ENCODE measurements at regions not wholly inside any gene's neighbourhood (a gene's known extent, or its start where the extent isn't known, plus 50 kb on each side); places are given as distances from the start of the nearest gene placed in this dataset.
A peak's percentile ranks its signal among the peaks of the same experiment; 100 is the strongest.

- no peak for TF ChIP-seq POLR2A (IDR thresholded peaks at IDR 0.05)
- TF ChIP-seq, protein P1, sequence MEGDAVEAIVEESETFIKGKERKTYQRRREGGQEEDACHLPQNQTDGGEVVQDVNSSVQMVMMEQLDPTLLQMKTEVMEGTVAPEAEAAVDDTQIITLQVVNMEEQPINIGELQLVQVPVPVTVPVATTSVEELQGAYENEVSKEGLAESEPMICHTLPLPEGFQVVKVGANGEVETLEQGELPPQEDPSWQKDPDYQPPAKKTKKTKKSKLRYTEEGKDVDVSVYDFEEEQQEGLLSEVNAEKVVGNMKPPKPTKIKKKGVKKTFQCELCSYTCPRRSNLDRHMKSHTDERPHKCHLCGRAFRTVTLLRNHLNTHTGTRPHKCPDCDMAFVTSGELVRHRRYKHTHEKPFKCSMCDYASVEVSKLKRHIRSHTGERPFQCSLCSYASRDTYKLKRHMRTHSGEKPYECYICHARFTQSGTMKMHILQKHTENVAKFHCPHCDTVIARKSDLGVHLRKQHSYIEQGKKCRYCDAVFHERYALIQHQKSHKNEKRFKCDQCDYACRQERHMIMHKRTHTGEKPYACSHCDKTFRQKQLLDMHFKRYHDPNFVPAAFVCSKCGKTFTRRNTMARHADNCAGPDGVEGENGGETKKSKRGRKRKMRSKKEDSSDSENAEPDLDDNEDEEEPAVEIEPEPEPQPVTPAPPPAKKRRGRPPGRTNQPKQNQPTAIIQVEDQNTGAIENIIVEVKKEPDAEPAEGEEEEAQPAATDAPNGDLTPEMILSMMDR (IDR thresholded peaks at IDR 0.05), result no peak
- intact Hi-C loops (cut with DNase I), result no loop called here
- Histone ChIP-seq H3K9me3 (no peaks in the 10 kb centered on the region), H3K36me3 (no peaks in the 10 kb centered on the region), H3K4me3 (no peak overlapping the region), H3K27ac (peak overlapping the region in 1 of 12 donors; percentile 50), H3K27me3 (no peaks in the 10 kb centered on the region), H3K4me1 (peaks cover 0 to 7% (median 0%) of the 10 kb centered on the region in 12 donors)
- 50 to 57% (median 51%) methylated on average over 3 of the region's 3 CpGs for WGBS, 4 donors
- ATAC-seq (peak in 3 of 4 donors; percentile 20 to 89 (median 42)), DNase-seq (no peak)
These were observed 191.8 kb upstream of the MAN1A1 start for GRCh38 chr6:119541132-119541905.

DNA sequence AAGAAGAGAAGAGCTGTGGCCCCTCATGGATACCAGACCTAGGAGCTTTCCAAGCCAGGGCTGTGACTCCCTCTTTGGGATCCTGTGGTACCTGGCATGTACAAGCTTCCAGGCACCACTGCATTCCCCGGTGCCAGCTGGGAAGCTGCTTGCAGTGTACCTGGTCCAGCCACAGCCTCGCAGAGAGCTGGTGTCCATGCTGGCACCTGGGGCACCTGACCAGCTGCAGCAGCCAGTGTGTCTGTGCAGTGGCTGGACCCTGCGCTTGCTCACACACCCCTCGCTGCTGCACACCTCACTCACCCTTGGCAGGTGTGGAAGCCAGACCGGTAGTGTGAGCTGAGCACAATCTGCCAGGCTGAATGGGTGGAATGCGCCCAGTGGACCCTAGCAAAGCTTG, 190.9 kb upstream of the MAN1A1 start:
- Histone ChIP-seq H3K27me3 (no peaks in the 10 kb centered on the region), H3K36me3 (no peaks in the 10 kb centered on the region), H3K9me3 (no peaks in the 10 kb centered on the region), H3K27ac (peak overlapping the region in 1 of 12 donors; percentile 30), H3K4me3 (no peak overlapping the region), H3K4me1 (peaks cover 0 to 7% (median 0%) of the 10 kb centered on the region in 12 donors)
- 89 to 97% (median 93%) methylated on average over 4 to 6 of the region's 6 CpGs for WGBS, 4 donors
- ATAC-seq (no peak), DNase-seq (peak in 1 of 5 donors; percentile 28)
- intact Hi-C loops (cut with DNase I), result no loop called here
- no peak for TF ChIP-seq POLR2A (IDR thresholded peaks at IDR 0.05)
- TF ChIP-seq, protein P1 (IDR thresholded peaks at IDR 0.05), result no peak

- DNase-seq, result no peak
- Histone ChIP-seq H3K4me3 (no peak overlapping the region), H3K36me3 (no peaks in the 10 kb centered on the region), H3K27ac (no peak overlapping the region), H3K4me1 (peaks cover 0 to 7% (median 0%) of the 10 kb centered on the region in 12 donors), H3K27me3 (no peaks in the 10 kb centered on the region), H3K9me3 (no peaks in the 10 kb centered on the region)
- no peak for ATAC-seq
- 72 to 90% (median 80%) methylated on average over 3 of the region's 3 CpGs for WGBS, 4 donors
- intact Hi-C loops (cut with DNase I), result no loop called here
- TF ChIP-seq POLR2A (IDR thresholded peaks at IDR 0.05), result no peak
- TF ChIP-seq, protein P1 (IDR thresholded peaks at IDR 0.05), result no peak
These were observed 189.6 kb upstream of the MAN1A1 start for GRCh38 chr6:119539066-119539746.

DNA sequence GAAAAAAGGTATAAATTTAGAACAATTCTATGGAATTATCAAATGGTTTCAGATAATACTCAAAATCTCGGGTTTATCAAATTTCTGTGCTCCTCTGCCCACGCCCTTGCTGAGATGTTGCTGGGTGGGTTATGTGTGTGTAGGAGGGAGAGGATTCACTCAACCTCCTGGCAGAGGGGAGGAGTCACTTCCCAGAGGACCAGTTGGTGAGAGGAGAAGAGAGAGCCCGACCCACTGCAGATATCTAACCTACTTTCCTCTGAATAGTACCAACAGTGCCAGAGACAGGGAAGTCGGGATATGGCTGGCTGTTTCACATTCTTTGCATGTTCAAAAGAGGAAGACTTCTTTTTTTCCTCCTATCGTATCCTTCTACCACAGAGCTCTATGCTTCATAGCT, 187.1 kb upstream of the MAN1A1 start:
- ATAC-seq (no peak), DNase-seq (no peak)
- Histone ChIP-seq H3K4me1 (peaks cover 0 to 16% (median 0%) of the 10 kb centered on the region in 12 donors), H3K9me3 (no peaks in the 10 kb centered on the region), H3K4me3 (no peak overlapping the region), H3K27me3 (no peaks in the 10 kb centered on the region), H3K27ac (no peak overlapping the region), H3K36me3 (no peaks in the 10 kb centered on the region)
- TF ChIP-seq, protein P1 (IDR thresholded peaks at IDR 0.05), result no peak
- no peak for TF ChIP-seq POLR2A (IDR thresholded peaks at IDR 0.05)
- intact Hi-C loops (cut with DNase I), result no loop called here
- WGBS, 4 donors, result 71 to 76% (median 75%) methylated on average over 5 of the region's 5 CpGs

All from heart left ventricle (tissue), 16 donors.